ENCODE measurements at regions not wholly inside any gene's neighbourhood (a gene's known extent, or its start where the extent isn't known, plus 50 kb on each side); places are given as distances from the start of the nearest gene placed in this dataset.

- Histone ChIP-seq H3K27me3 (replicated peaks in 1 of 4; ENCODE audit: control insufficient read depth in 3 of 4, extremely low read depth in 1 of 4, insufficient read depth in 3 of 4, low read length in 3 of 4) (no peaks in the 10 kb centered on the region), H3K23me2 (ENCODE audit: low read depth, low read length) (no peaks in the 10 kb centered on the region), H3K79me2 (ENCODE audit: control insufficient read depth in 1 of 2, insufficient read depth in 2 of 2, low read length in 2 of 2) (no peaks in the 10 kb centered on the region), H3K79me1 (ENCODE audit: low read depth, low read length) (no peaks in the 10 kb centered on the region), H3K4me1 (replicated peaks in 1 of 4; ENCODE audit: control insufficient read depth in 3 of 4, insufficient read depth in 4 of 4, low read length in 3 of 4) (no peaks in the 10 kb centered on the region), H4K91ac (replicated peaks; ENCODE audit: insufficient read length, low read length) (no peak overlapping the region), H2BK120ac (replicated peaks; ENCODE audit: low read depth, low read length) (no peak overlapping the region), H3K56ac (replicated peaks; ENCODE audit: insufficient read length, low read depth, low read length) (no peak overlapping the region), H2BK20ac (ENCODE audit: low read length) (no peak overlapping the region), H4K5ac (ENCODE audit: insufficient read length, low read depth, low read length) (no peak overlapping the region), H3K4me3 (ENCODE audit: extremely low read depth in 1 of 4, insufficient read depth in 2 of 4, low read depth in 3 of 4, low read length in 4 of 4) (no peak overlapping the region), H2BK5ac (ENCODE audit: low read depth, low read length) (no peak overlapping the region), H3K14ac (ENCODE audit: insufficient read length) (no peak overlapping the region), H4K8ac (ENCODE audit: extremely low read depth, insufficient read depth, low read length) (no peak overlapping the region), H3K36me3 (ENCODE audit: control insufficient read depth in 2 of 4, insufficient read depth in 4 of 4, low read length in 3 of 4) (no peaks in the 10 kb centered on the region), H3K4ac (replicated peaks; ENCODE audit: insufficient read length, low read depth, low read length) (no peak overlapping the region), H3K4me2 (ENCODE audit: insufficient read depth in 1 of 2, low read depth in 2 of 2, low read length in 2 of 2) (no peak overlapping the region), H2AK5ac (ENCODE audit: low read depth, low read length) (no peak overlapping the region), H3K18ac (ENCODE audit: extremely low read depth, low read length) (no peak overlapping the region; the same call in 1 of the 2 replicates), H3K9ac (replicated peaks in 1 of 4; ENCODE audit: extremely low read depth in 1 of 4, low read depth in 3 of 4, low read length in 3 of 4) (no peak overlapping the region), H2AFZ (ENCODE audit: low read length) (no peak overlapping the region), H2BK15ac (ENCODE audit: low read length) (no peak overlapping the region), H3K23ac (ENCODE audit: insufficient read length) (no peak overlapping the region), H2BK12ac (ENCODE audit: low read depth, low read length) (no peak overlapping the region), H4K20me1 (replicated peaks in 1 of 2; ENCODE audit: control insufficient read depth in 1 of 2, insufficient read depth in 2 of 2, low read length in 2 of 2) (no peaks in the 10 kb centered on the region), H3K27ac (ENCODE audit: low read depth, low read length) (no peak overlapping the region), H3K9me3 (ENCODE audit: insufficient read depth in 2 of 2, low read depth in 1 of 2, low read length in 1 of 2) (no peaks in the 10 kb centered on the region)
- TF ChIP-seq POLR2A (IDR thresholded peaks at IDR 0.05; ENCODE audit: control extremely low read depth in 1 of 2, low read depth in 2 of 2, low read length in 2 of 2) (no peak), GABPA (IDR thresholded peaks at IDR 0.05; ENCODE audit: borderline replicate concordance, insufficient read depth, low read length) (no peak), JUND (IDR thresholded peaks at IDR 0.05; ENCODE audit: low read length) (no peak), ASH2L (IDR thresholded peaks at IDR 0.05; ENCODE audit: low read length) (no peak), POLR2AphosphoS5 (IDR thresholded peaks at IDR 0.05; ENCODE audit: low read depth, low read length) (no peak), SRF (IDR thresholded peaks at IDR 0.05; ENCODE audit: low read depth, low read length) (no peak), SP1 (IDR thresholded peaks at IDR 0.05; ENCODE audit: low read depth, low read length) (no peak), FOSL1 (IDR thresholded peaks at IDR 0.05; ENCODE audit: insufficient read depth, low read depth, low read length) (no peak), EZH2 (IDR thresholded peaks at IDR 0.05; ENCODE audit: low read depth, low read length, severe bottlenecking) (no peak), BRCA1 (IDR thresholded peaks at IDR 0.05; ENCODE audit: low read depth, low read length) (no peak), RAD21 (IDR thresholded peaks at IDR 0.05 in 1 of 2, conservative IDR thresholded peaks at IDR 0.05 in 1 of 2; ENCODE audit: low read depth in 2 of 2, low read length in 2 of 2) (no peak), KDM1A (IDR thresholded peaks at IDR 0.05; ENCODE audit: borderline replicate concordance, low read length) (no peak), JUN (IDR thresholded peaks at IDR 0.05; ENCODE audit: low read depth, low read length) (no peak)
- TF ChIP-seq, protein P1, sequence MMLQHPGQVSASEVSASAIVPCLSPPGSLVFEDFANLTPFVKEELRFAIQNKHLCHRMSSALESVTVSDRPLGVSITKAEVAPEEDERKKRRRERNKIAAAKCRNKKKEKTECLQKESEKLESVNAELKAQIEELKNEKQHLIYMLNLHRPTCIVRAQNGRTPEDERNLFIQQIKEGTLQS (IDR thresholded peaks at IDR 0.05; ENCODE audit: insufficient read depth, low read depth, low read length) = no peak
- TF ChIP-seq, protein P2, sequence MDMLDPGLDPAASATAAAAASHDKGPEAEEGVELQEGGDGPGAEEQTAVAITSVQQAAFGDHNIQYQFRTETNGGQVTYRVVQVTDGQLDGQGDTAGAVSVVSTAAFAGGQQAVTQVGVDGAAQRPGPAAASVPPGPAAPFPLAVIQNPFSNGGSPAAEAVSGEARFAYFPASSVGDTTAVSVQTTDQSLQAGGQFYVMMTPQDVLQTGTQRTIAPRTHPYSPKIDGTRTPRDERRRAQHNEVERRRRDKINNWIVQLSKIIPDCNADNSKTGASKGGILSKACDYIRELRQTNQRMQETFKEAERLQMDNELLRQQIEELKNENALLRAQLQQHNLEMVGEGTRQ (IDR thresholded peaks at IDR 0.05; ENCODE audit: low read length) = no peak
- no peak for FAIRE-seq
- ChIA-PET POLR2A (ENCODE audit: partially characterized antibody) (no interaction called here), CTCF (ENCODE audit: partially characterized antibody) (interaction anchor here (0.5 to 1.1 kb wide), 3 partner anchors 9 to 1248 kb away, joined by 3 to 4 read pairs (median 3); no protein-coding TSS in a partner anchor)
- DNase-seq (ENCODE audit: low read depth in 1 of 2, low spot score in 2 of 2) = no peak
Observed at GRCh38 chr13:76813891-76814290, 72.3 kb downstream of the KCTD12 start.

Measured in H1 (cell line).